C4-2B (cell line): ENCODE measurements at regions not wholly inside any gene's neighbourhood (a gene's known extent, or its start where the extent isn't known, plus 50 kb on each side); places are given as distances from the start of the nearest gene placed in this dataset.

Experiments used
- H3K27ac ChIP-seq: fragments of 450-650 bp; 2 replicates; pipeline ENCODE4 v1.5.1; 2017
- ZFX ChIP-seq: fragments of 450-650 bp; IDR thresholded peaks from 2 replicates; pipeline ENCODE4 v1.6.1; 2017
- TF ChIP-seq, protein P1 (sequence below): fragments of 450-650 bp; conservative IDR thresholded peaks from 2 replicates; pipeline ENCODE4 v1.5.1; 2017; ENCODE audit warnings: mild to moderate bottlenecking

DNA sequence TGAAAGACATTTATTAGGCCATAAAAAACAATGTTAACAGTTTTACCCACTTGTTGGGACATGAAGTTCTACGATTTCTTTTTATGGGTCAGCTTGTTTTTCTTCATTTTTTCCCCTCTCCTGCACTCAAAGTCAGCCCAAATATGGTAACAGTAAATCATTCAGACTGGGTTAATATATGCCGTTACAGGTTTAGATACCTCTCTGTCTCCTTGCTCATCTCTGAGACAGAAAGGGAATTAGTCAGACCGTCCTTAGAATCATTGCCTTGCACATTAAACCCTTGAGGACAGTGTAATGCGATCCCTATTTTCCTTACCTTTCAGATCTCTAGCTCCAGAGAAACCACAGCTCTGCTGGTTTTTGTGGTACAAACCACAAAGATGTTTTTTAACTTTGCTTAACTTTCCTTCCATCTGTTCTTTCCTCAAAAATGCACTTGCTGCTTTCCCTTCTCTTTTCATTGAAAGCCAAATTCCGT is 613.3 kb downstream of the PLPP3 start:
- H3K27ac ChIP-seq = no peak overlapping the region
- TF ChIP-seq ZFX = no peak
- TF ChIP-seq, protein P1, sequence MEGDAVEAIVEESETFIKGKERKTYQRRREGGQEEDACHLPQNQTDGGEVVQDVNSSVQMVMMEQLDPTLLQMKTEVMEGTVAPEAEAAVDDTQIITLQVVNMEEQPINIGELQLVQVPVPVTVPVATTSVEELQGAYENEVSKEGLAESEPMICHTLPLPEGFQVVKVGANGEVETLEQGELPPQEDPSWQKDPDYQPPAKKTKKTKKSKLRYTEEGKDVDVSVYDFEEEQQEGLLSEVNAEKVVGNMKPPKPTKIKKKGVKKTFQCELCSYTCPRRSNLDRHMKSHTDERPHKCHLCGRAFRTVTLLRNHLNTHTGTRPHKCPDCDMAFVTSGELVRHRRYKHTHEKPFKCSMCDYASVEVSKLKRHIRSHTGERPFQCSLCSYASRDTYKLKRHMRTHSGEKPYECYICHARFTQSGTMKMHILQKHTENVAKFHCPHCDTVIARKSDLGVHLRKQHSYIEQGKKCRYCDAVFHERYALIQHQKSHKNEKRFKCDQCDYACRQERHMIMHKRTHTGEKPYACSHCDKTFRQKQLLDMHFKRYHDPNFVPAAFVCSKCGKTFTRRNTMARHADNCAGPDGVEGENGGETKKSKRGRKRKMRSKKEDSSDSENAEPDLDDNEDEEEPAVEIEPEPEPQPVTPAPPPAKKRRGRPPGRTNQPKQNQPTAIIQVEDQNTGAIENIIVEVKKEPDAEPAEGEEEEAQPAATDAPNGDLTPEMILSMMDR = no peak

- no peak overlapping the region for H3K27ac ChIP-seq
- TF ChIP-seq, protein P1 = no peak
- no peak for TF ChIP-seq ZFX
These were observed 616.9 kb downstream of the PLPP3 start for GRCh38 chr1:55962472-55962871.

DNA sequence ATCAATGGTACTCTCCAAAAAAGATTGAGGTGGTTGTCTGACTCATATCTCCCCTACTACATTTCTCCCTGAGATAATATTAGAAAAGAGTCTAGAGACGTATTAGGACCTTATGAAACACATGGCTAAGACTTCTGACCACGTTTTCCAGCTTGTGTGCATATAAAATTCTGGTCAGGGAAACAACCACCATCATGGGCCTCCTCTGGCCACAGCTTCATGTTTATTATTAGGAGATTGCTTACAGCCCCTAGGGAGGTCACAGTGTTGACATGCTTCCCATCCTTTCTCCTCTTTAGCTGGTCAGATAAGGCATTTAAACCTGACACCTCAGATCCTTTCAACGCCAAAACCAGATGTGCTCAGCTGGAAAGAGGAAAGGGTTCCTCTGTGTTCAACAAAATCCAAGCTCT is 620.2 kb downstream of the PLPP3 start:
- no peak for TF ChIP-seq ZFX
- TF ChIP-seq, protein P1 = no peak
- H3K27ac ChIP-seq = no peak overlapping the region

- H3K27ac ChIP-seq = no peak overlapping the region
- no peak for TF ChIP-seq ZFX
These were observed 620.9 kb downstream of the PLPP3 start for GRCh38 chr1:55958498-55958897.

DNA sequence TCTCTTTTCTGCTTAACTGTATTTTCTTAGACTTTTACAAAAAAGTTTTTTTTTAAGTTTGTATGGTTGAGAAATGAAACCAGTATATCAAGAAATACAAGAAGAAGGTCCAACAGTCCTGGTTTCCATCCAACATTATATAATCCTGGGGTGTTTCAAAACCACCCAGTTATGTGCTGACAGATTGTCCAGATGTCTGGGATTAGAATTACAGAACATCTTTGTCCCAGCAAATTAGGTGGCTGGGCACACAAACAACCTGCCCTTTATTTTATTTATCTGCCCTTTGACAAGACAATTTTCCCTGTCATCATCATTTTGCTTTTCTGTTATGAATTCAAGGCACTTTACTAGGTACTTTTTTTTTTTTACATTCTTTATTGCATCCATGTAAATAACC is 622.1 kb downstream of the PLPP3 start:
- TF ChIP-seq, protein P1 = no peak
- no peak for TF ChIP-seq ZFX
- no peak overlapping the region for H3K27ac ChIP-seq

DNA sequence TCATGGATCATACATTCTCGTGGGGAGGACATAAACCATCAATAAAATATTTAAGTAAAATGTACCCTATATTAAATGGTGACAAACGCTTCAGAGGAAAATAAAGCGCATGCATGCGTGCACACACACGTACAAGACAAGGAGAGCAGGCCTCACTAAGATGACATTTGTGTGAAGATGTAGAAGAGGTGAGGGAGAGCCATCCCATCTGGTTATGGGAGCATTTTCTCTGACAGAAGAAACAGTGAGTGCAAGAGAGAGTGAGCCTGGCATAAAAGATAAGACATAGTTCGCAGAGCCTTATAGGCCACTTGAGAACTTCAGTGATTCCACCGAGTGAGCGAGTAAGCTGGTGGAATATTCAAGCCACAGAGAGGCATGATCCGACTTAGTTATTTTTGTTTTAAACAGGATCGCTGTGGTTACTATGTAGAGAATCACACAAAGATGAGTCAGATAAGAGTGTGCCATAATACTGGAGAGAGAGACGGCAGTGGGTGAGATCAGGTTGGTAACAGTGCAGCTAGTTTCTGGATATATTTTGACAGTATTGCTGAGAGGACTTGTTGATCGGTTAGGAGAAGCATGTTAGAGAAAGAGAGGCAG is 624.2 kb downstream of the PLPP3 start:
- H3K27ac ChIP-seq = no peak overlapping the region
- TF ChIP-seq ZFX = no peak

- no peak for TF ChIP-seq ZFX
- TF ChIP-seq, protein P1 = no peak
- no peak overlapping the region for H3K27ac ChIP-seq
These were observed 628.1 kb downstream of the PLPP3 start for GRCh38 chr1:55951291-55951690.

DNA sequence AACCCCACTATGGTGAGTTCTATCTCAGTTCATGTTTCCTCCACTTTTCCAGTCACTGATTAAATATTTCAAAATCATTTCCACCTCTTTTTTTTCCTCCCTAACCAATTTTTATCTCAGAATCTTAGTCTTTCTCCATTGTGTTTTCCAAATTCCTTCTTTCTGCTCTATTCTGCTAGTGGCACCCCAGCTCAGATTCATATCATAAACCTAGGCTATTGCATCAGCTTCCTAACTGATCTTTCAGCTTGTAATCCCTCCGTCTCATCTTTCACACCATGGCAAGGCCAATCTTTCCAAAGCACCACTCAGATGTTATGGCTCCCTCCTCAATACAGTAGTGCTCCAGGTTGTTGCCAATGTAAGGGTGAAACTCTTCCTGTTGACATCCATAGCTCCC is 631.9 kb downstream of the PLPP3 start:
- no peak overlapping the region for H3K27ac ChIP-seq
- TF ChIP-seq ZFX = no peak
- TF ChIP-seq, protein P1 = no peak
